ENCODE measurements at regions not wholly inside any gene's neighbourhood (a gene's known extent, or its start where the extent isn't known, plus 50 kb on each side); places are given as distances from the start of the nearest gene placed in this dataset.

DNA sequence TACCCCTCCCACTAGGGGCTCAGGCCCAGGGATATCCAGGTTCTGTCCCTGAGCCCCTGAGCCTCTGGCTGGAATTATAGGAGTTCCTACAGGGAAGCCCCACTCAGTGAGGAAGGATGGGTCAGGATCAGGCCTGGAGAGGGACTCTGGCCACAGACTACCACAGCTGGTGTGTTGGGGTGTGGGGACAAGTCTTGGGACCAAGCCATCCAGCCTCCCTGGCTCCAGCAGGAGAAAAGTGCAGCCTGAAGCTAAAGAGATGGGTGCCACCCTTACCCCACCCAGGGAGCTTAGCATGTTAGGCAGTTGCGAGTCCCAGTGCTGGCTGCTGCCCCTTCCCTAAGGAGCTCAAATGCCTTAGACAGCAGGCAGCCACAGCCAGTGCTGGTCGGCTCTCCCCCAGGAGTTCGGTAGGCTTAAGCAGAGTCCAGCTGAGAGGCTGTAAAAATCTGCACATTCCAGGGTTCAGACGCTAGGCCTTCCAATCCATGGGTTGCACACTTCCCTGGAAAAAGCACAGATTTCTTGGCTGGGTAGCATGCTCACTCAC is 96.2 kb upstream of the CYYR1 start (continued):
- TF ChIP-seq NANOG (IDR thresholded peaks at IDR 0.05; ENCODE audit: insufficient read depth, low read depth, low read length, poor library complexity, severe bottlenecking) (no peak), POU5F1 (IDR thresholded peaks at IDR 0.05; ENCODE audit: low read depth, low read length) (no peak), BRCA1 (IDR thresholded peaks at IDR 0.05; ENCODE audit: low read depth, low read length) (no peak), RBBP5 (IDR thresholded peaks at IDR 0.05; ENCODE audit: borderline replicate concordance, low read depth, low read length) (no peak)
- TF ChIP-seq, protein P1, sequence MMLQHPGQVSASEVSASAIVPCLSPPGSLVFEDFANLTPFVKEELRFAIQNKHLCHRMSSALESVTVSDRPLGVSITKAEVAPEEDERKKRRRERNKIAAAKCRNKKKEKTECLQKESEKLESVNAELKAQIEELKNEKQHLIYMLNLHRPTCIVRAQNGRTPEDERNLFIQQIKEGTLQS (IDR thresholded peaks at IDR 0.05; ENCODE audit: insufficient read depth, low read depth, low read length) = no peak

All from H1 (cell line).